SK-N-MC (cell line): ENCODE measurements at regions not wholly inside any gene's neighbourhood (a gene's known extent, or its start where the extent isn't known, plus 50 kb on each side); places are given as distances from the start of the nearest gene placed in this dataset.
A peak's percentile ranks its signal among the peaks of the same experiment; 100 is the strongest.

ENCODE experiments used
- EZH2 ChIP-seq: fragments of 200-600 bp; sonication (generic); IDR thresholded peaks from one replicate; pipeline ENCODE4 v1.6.1; 2017; ENCODE audit warnings: antibody characterized with exemption
- POLR2AphosphoS5 ChIP-seq: IDR thresholded peaks from 2 replicates; pipeline ENCODE4 v1.6.1; 2012; ENCODE audit warnings: mild to moderate bottlenecking, low read depth, low read length, borderline replicate concordance

- TF ChIP-seq POLR2AphosphoS5: peak; percentile 36; the same call in 1 of the 2 replicates
- TF ChIP-seq EZH2: no peak
Observed at GRCh38 chr7:81638198-81638597, 131.6 kb downstream of the HGF start.
